NT2/D1 (cell line): ENCODE measurements at regions not wholly inside any gene's neighbourhood (a gene's known extent, or its start where the extent isn't known, plus 50 kb on each side); places are given as distances from the start of the nearest gene placed in this dataset.

Source experiments
- YY1 ChIP-seq: IDR thresholded peaks from 2 replicates; pipeline ENCODE4 v1.6.1; 2011; ENCODE audit not compliant: insufficient read length, insufficient read depth
- ZNF274 ChIP-seq: IDR thresholded peaks from 2 replicates; pipeline ENCODE4 v1.6.1; 2011; ENCODE audit warnings: mild to moderate bottlenecking, low read depth, low read length

- no peak for TF ChIP-seq ZNF274
- TF ChIP-seq YY1 = no peak
Observed at GRCh38 chr19:30738047-30738446, 365.9 kb downstream of the ZNF536 start.
